Fibroblast of pulmonary artery (primary cell): ENCODE measurements at regions not wholly inside any gene's neighbourhood (a gene's known extent, or its start where the extent isn't known, plus 50 kb on each side); places are given as distances from the start of the nearest gene placed in this dataset.

ENCODE experiments used
- DNase-seq: peaks from one replicate; pipeline ENCODE4 v3.0.0-alpha.2; 2010; ENCODE audit warnings: low read depth
- H3K4me3 ChIP-seq: replicated peaks from 2 replicates; pipeline ENCODE4 v1.5.1; 2011; ENCODE audit warnings: low read depth, mild to moderate bottlenecking, control low read depth, low read length, moderate library complexity
- CTCF ChIP-seq: IDR thresholded peaks from 2 replicates; pipeline ENCODE4 v1.5.1; 2011; ENCODE audit warnings: mild to moderate bottlenecking, control low read depth, low read length, inconsistent platforms; ENCODE audit errors: missing control alignments

GRCh38 chr18:51442012-51442411 is 244.5 kb upstream of the MEX3C start:
- TF ChIP-seq CTCF: no peak
- DNase-seq: no peak
- H3K4me3 ChIP-seq: no peak overlapping the region

GRCh38 chr18:51446571-51447210 is 249.2 kb upstream of the MEX3C start:
- no peak overlapping the region for H3K4me3 ChIP-seq
- no peak for DNase-seq
- TF ChIP-seq CTCF: no peak

- TF ChIP-seq CTCF: no peak
- peak; percentile 22 for DNase-seq
These were observed 250.2 kb upstream of the MEX3C start for GRCh38 chr18:51447351-51448342.

GRCh38 chr18:51448949-51449348 is 251.5 kb upstream of the MEX3C start:
- TF ChIP-seq CTCF: no peak
- H3K4me3 ChIP-seq: no peak overlapping the region
- DNase-seq: peak; percentile 7

More at GRCh38 chr18:51447351-51448342, 250.2 kb upstream of the MEX3C start:
- no peak overlapping the region for H3K4me3 ChIP-seq

GRCh38 chr18:51453594-51453993 is 256.1 kb upstream of the MEX3C start:
- no peak overlapping the region for H3K4me3 ChIP-seq
- no peak for TF ChIP-seq CTCF
- no peak for DNase-seq

- no peak for TF ChIP-seq CTCF
- DNase-seq: no peak
- no peak overlapping the region for H3K4me3 ChIP-seq
These were observed 261.4 kb upstream of the MEX3C start for GRCh38 chr18:51458861-51459260.
